Activated naive CD4-positive, alpha-beta T cell treated with anti-CD3 and anti-CD28 coated beads, Interleukin-2, amount 50 U/mL, for 24 hours (primary cell): ENCODE measurements at regions not wholly inside any gene's neighbourhood (a gene's known extent, or its start where the extent isn't known, plus 50 kb on each side); places are given as distances from the start of the nearest gene placed in this dataset.
"Not testable (repeated sequence)": the region's sequence is repeated elsewhere in the genome, so short reads cannot be mapped to it uniquely, and the experiment has no call there.

Source experiments
- H3K27ac Mint-ChIP-seq: one replicate; pipeline ENCODE4 v1.8.0; 2021; ENCODE audit warnings: mild to moderate bottlenecking, mixed read lengths
- H3K27me3 Mint-ChIP-seq: one replicate; pipeline ENCODE4 v1.8.0; 2021; ENCODE audit warnings: mixed read lengths
- H3K36me3 Mint-ChIP-seq: one replicate; pipeline ENCODE4 v1.8.0; 2021; ENCODE audit warnings: mixed read lengths
- H3K4me1 Mint-ChIP-seq: one replicate; pipeline ENCODE4 v1.8.0; 2021; ENCODE audit warnings: mixed read lengths
- H3K4me3 Mint-ChIP-seq: one replicate; pipeline ENCODE4 v1.8.0; 2021; ENCODE audit warnings: mild to moderate bottlenecking, mixed read lengths
- H3K9me3 Mint-ChIP-seq: one replicate; pipeline ENCODE4 v1.8.0; 2021; ENCODE audit warnings: mixed read lengths

DNA sequence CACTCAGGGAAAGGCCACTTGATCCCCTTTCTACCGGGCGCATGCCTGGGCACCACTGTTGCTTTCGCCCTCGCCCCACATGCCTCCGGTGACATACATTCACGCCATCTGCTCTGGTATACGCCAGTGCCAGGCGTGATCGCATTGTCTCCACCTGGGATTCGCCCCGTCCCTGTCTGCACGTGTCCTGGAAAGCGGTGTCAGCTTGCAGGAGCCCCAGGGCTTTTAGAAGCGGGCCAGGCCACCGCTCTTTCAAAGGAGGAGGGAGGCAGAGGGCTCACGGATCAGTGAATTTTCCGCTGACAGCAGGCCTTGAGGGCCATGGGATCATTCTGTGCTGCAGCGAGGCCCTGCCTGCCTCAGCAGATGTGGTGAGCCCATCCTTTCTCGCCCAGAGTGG is 706.1 kb downstream of the KCNJ18 start:
- H3K36me3 Mint-ChIP-seq, H3K9me3 Mint-ChIP-seq, H3K27me3 Mint-ChIP-seq, H3K4me1 Mint-ChIP-seq, H3K27ac Mint-ChIP-seq, H3K4me3 Mint-ChIP-seq: not testable (repeated sequence)

DNA sequence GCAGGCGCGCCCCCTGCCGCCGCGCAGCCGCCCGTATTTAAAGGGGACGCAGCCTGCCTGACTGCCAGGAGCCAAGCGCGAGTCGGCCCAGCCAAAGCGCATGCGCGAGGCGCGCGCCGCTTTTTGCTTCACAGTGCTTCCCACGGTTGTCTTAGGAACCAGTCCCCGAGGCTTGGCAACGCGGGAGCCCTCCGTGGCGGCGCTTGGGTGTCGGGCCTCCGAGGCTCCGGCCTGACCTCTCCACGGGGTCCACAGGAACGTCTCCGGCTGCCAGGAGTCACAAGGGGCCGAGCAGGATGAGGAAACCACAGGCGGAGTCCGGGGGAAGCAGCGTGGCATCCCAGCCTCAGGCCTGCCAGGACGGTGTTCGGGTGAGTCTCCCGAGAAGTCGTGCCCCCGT is 706.7 kb downstream of the KCNJ18 start:
- not testable (repeated sequence) for H3K27ac Mint-ChIP-seq, H3K27me3 Mint-ChIP-seq, H3K4me1 Mint-ChIP-seq, H3K4me3 Mint-ChIP-seq, H3K9me3 Mint-ChIP-seq, H3K36me3 Mint-ChIP-seq

DNA sequence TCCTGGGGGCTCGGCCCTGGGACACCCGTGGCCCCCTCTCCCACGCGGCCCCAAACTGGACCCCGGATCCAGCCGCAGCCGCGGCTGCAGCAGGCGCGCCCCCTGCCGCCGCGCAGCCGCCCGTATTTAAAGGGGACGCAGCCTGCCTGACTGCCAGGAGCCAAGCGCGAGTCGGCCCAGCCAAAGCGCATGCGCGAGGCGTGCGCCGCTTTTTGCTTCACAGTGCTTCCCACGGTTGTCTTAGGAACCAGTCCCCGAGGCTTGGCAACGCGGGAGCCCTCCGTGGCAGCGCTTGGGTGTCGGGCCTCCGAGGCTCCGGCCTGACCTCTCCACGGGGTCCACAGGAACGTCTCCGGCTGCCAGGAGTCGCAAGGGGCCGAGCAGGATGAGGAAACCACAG is 712.8 kb downstream of the KCNJ18 start:
- not testable (repeated sequence) for H3K4me3 Mint-ChIP-seq, H3K9me3 Mint-ChIP-seq, H3K27ac Mint-ChIP-seq, H3K36me3 Mint-ChIP-seq, H3K4me1 Mint-ChIP-seq, H3K27me3 Mint-ChIP-seq

DNA sequence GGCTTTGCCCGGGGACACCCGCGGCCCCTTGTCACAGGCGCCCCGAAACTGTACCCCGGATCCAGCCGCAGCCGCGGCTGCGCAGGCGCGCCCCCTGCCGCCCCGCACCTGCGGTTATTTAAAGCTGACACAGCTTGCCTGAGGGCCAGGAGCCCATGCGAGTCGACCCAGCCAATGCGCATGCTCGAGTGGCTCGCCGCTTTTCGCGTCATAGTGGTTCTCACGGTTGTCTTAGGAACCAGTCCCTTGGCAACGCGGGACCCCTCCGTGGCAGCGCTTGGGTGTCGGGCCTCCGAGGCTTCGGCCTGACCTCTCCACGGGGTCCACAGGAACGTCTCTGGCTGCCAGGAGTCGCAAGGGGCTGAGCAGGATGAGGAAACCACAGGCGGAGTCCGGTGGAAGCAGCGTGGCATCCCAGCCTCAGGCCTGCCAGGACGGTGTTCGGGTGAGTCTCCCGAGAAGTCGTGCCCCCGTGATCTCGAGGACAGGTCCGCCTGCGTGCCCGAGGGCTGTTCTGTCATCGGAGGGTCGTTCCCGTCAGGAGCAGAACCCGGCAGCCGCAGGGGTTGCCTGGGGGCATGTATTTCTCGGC is 716.9 kb downstream of the KCNJ18 start:
- Mint-ChIP-seq H3K4me1 (no peaks in the 10 kb centered on the region), H3K9me3 (peaks cover 10% of the 10 kb centered on the region), H3K27me3 (no peaks in the 10 kb centered on the region), H3K27ac (no peak overlapping the region), H3K36me3 (peaks cover 3% of the 10 kb centered on the region), H3K4me3 (no peak overlapping the region)

DNA sequence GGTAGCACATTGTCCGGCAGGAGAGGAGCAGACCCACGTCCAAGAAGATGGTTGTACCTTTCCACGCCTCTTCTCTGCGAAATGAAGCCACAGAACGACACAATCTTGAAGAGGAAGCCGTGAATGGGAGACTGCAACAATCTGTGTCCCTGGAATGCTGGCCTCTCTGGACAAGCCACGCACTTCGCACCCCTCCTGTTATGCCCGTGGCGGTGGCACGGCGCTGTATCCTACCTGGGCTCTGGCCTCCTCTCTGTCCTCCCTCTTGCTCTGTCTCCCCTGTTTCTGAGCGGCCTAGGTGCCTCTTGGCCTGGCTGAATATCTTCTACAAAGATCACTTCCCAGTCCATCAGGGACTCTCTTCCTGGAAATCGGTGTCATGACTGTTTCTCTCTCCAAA is 717.8 kb downstream of the KCNJ18 start:
- Mint-ChIP-seq H3K27ac (no peak overlapping the region), H3K4me3 (no peak overlapping the region), H3K9me3 (peaks cover 10% of the 10 kb centered on the region)

DNA sequence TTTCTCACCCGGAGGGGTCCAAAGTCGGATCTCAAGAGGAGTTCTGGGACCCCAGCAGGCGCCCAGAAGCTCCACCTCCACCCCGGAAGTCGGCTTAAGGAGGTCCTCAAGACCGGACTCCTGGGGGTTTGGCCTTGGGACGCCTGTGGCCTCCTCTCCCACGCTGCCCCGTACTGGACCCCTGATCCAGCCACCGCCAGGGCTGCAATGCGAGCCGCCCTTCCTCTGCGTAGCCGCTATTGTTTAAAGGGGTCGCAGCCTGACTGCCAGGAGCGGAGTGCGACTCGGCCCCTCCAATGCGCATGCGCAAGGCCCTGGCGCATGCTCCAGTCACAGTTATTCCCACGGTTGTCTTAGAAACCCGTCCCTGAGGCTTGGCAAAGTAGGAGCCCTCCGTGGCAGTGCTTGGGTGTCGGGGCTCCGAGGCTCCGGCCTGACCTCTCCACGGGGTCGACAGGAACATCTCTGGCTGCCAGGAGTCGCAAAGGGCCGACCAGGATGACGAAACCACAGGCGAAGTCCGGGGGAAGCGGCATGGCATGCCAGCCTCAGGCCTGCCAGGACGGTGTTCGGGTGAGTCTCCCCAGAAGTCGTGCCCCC is 719.0 kb downstream of the KCNJ18 start:
- H3K4me3 Mint-ChIP-seq: no peak overlapping the region
- H3K27ac Mint-ChIP-seq: no peak overlapping the region
- H3K36me3 Mint-ChIP-seq: peaks cover 3% of the 10 kb centered on the region
- no peaks in the 10 kb centered on the region for H3K27me3 Mint-ChIP-seq
- no peaks in the 10 kb centered on the region for H3K4me1 Mint-ChIP-seq
- H3K9me3 Mint-ChIP-seq: peaks cover 10% of the 10 kb centered on the region

More for the DNA sequence above, 717.8 kb downstream of the KCNJ18 start:
- H3K4me1 Mint-ChIP-seq: no peaks in the 10 kb centered on the region
- no peaks in the 10 kb centered on the region for H3K27me3 Mint-ChIP-seq
- H3K36me3 Mint-ChIP-seq: peaks cover 3% of the 10 kb centered on the region

DNA sequence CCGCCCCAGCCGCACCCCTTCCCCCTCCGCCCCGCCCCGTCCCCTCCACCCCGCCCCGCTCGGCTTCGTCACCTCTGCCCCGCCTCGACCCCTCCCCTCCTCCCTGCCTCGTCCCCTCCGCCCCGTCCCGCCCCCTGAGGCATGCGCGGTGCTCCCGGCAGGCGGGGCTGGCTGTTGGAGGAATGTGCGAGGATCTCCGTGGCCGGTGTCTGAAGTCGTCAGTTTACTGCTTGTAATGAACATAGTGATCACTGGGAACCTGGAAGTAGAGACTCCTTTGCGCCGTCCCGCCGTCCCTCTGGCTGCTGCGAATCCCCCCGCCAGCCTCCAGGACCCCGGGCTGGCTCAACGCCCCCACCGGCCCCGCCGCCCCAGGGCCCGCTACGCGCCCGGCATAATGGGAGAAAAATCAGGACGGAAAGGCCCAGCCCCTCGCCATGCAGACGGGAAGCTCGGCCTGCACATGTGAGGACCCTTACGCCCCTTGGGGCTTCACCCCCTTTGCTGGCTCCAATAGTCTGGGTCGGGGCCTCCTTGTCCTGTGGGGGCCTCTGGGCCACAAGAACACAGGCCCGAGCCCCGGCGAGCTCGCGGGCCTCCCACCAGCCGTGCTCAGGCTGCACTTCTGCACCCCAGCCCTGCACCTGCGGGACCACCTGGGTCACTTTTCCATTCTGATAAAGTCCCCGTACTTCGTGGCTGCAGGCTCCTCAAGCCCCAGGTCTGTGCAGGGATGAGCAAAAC is 743.1 kb downstream of the KCNJ18 start:
- Mint-ChIP-seq H3K4me1 (no peaks in the 10 kb centered on the region), H3K27ac (no peak overlapping the region), H3K27me3 (no peaks in the 10 kb centered on the region), H3K4me3 (no peak overlapping the region), H3K36me3 (no peaks in the 10 kb centered on the region), H3K9me3 (peaks cover 15% of the 10 kb centered on the region)

DNA sequence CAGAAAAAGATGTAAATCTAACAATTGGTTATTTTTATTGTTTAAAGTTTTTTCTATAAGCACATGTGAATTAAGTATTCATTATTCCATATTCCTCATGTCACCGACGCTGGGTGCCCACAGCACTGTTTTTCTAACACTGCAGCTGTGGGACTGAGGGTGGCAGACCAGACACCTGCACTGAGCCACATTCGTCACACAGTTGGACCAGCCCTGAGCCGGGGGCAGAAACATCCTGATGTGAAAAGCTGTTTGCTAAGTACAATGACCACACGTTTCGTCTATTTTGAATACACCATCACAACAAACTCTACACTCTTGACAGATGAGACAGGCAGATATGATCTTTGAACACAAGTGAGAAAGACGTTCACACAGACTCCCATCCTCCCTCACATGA is 749.5 kb downstream of the KCNJ18 start:
- H3K9me3 Mint-ChIP-seq: no peaks in the 10 kb centered on the region
- H3K4me1 Mint-ChIP-seq: no peaks in the 10 kb centered on the region
- no peak overlapping the region for H3K27ac Mint-ChIP-seq
- H3K4me3 Mint-ChIP-seq: no peak overlapping the region
- no peaks in the 10 kb centered on the region for H3K36me3 Mint-ChIP-seq
- no peaks in the 10 kb centered on the region for H3K27me3 Mint-ChIP-seq

DNA sequence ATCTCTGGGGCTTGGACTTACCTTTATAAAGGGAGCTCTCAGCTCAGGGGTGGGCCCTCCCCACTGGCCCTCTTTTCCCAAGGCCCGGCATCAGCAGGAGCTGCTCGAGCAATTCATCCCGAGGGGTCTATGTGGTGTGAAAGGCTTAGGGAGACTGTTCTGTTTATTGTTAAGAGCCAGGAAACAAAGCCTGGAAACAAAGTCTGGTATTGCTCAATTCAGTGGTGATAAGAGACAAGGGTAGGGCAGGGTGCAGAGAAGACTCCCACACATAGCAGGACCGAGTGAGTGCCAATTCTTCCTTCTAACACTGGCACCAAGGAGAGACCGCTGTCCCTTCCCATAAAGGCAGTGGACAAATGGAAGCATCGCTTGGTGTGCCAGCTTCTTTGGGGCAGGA is 750.7 kb downstream of the KCNJ18 start:
- H3K9me3 Mint-ChIP-seq: no peaks in the 10 kb centered on the region
- H3K27ac Mint-ChIP-seq: no peak overlapping the region
- H3K36me3 Mint-ChIP-seq: no peaks in the 10 kb centered on the region
- no peaks in the 10 kb centered on the region for H3K27me3 Mint-ChIP-seq
- no peaks in the 10 kb centered on the region for H3K4me1 Mint-ChIP-seq
- no peak overlapping the region for H3K4me3 Mint-ChIP-seq

DNA sequence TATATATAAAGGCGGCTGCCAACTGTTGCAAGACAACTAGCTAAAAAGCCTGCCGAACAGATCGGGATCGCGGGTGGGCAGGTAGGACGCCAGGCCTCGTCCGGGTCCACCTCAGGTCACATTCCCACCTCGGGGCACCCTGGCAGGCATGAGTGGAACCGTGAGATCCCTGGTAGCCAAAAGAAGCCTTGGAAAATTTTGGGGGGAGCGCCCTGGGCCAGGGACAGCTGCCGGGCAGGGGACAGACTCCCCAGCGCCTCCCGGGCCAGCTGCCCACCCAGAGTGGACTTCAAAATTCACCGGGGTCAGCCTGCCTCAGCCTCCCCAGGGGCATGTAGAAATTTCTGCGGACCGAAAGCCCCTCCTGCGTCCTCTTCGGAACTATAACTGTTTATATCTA is 760.9 kb downstream of the KCNJ18 start:
- Mint-ChIP-seq H3K4me3 (no peak overlapping the region), H3K27ac (no peak overlapping the region), H3K4me1 (no peaks in the 10 kb centered on the region), H3K27me3 (no peaks in the 10 kb centered on the region), H3K9me3 (peaks cover 6% of the 10 kb centered on the region), H3K36me3 (no peaks in the 10 kb centered on the region)

DNA sequence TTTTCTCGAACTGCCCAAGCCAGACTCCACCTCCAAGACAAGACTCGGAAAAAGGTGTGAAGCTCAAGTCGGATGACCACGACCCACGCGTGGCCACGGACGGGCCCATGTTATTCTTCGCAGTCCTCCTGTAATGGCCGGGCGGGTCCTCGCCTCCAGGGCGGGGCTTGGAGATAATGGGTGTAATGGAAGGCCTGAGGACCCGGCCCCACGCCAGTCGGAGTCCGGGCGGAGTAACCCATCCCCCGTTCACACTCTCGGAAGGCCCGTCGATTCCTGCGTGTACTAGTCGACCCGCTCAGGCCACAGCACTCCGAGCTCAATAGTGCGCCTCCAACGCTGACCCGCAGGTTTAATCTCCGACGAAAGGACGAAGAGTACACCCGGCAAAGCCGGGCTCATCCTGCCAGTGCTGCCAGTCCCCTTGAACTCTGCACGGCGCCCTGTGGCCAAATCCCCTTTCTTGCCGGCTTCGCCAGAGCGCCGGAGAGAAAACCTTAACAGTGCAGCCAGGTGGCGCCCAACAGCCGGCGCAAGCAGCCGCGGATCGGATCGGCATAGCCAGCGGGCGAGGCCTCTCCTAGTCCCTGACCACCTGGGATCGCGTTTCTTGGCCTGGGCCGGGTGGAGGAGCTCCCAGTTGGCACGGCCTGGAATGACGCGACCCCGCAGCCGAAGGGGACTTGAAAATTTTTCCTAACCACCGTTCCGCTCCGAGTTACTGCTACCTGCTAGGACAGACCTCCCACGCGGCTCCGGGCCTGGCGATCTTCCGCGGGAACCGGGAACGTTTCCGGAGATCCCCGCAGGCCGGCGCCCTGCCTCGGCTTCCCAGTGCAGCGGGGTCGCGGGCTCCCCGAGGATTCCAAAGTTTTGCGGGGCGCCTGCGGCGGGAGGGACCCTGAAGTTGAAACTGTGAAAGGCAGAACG is 762.0 kb downstream of the KCNJ18 start:
- Mint-ChIP-seq H3K4me3 (no peak overlapping the region), H3K27ac (no peak overlapping the region), H3K4me1 (no peaks in the 10 kb centered on the region), H3K36me3 (no peaks in the 10 kb centered on the region), H3K9me3 (peaks cover 6% of the 10 kb centered on the region), H3K27me3 (no peaks in the 10 kb centered on the region)

DNA sequence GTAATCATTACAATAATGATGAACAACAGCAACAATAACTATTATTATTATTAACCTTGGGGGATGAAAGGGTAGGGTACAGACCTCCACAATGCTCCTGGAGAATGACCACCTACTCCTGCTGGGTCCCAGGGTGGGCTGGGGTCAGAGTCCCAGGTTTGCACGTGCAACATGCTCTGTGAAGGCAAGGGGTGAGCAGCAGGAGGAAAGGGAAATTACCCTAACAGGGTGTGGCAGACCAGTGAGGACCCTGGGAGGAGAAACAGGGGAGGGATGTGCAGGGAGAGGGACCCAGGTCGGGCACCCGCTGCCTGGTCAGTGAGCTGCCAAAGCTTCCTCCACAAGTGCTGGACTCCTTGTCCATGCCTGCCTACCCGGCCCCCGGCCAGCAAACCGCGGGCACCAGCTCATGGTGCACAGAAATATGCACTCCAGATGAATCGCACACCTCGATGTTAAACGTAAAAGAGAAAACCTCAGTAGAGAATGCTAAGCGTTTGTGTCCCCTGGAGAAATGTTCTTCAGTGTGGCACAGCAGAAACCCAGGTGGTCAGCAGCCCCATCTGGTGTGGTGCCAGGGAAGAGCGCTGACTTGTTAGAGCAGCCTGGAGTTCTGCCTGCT is 767.1 kb downstream of the KCNJ18 start:
- peaks cover 8% of the 10 kb centered on the region for H3K9me3 Mint-ChIP-seq
- no peaks in the 10 kb centered on the region for H3K36me3 Mint-ChIP-seq
- no peak overlapping the region for H3K4me3 Mint-ChIP-seq
- no peaks in the 10 kb centered on the region for H3K4me1 Mint-ChIP-seq
- H3K27me3 Mint-ChIP-seq: no peaks in the 10 kb centered on the region
- H3K27ac Mint-ChIP-seq: no peak overlapping the region

DNA sequence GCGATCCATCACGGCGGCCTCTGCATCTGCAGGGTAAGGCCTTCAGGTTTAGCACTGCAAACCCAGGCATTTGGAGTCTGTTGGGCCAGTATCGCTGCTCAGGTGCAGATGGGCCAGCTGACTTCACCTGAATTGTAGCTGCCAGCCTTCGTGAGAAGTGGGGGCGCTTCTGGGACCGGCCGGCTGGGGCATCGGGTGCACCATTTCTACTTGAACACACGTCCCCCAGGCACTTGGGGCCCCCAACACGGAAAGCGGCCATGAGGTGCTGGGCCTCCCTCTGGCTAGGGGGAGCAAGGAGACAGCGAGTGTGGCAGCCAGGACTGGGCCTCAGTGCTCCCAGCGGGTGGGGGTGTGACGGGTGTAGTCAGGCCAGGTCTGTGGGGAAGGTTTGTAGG is 767.6 kb downstream of the KCNJ18 start:
- Mint-ChIP-seq H3K9me3 (peaks cover 8% of the 10 kb centered on the region), H3K36me3 (no peaks in the 10 kb centered on the region), H3K27ac (no peak overlapping the region), H3K4me1 (no peaks in the 10 kb centered on the region), H3K27me3 (no peaks in the 10 kb centered on the region), H3K4me3 (no peak overlapping the region)

DNA sequence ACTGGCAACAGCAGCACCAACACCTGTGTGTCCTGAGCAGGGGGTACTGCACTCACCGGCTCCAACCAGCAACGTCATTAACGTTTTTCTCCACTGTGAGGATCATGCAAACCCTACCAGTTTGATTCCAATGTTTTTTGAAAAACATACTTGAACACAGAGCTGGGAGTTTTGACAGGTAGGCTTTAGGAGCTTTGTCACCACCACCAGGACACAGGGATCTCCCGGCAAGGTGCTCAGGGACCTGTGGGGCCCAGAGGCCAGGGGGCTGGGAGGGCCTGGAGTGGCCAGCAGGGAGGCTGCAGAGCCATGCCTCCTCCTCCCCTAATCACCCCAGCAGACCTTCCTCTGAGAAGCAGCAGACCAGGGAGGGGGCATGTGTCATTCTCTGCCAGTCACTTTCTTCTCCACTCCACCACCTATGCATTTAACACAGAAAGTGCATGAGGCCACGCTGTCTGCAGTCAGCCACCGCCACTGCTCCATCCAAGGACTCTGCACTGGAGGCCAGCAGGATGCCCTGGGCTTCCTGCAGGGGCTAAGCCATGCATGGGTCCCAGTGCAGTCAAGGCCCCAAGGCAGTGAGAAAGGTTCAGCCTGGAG is 768.2 kb downstream of the KCNJ18 start:
- no peak overlapping the region for H3K27ac Mint-ChIP-seq
- no peak overlapping the region for H3K4me3 Mint-ChIP-seq
- H3K36me3 Mint-ChIP-seq: no peaks in the 10 kb centered on the region
- H3K4me1 Mint-ChIP-seq: no peaks in the 10 kb centered on the region
- H3K9me3 Mint-ChIP-seq: peaks cover 5% of the 10 kb centered on the region
- no peaks in the 10 kb centered on the region for H3K27me3 Mint-ChIP-seq

DNA sequence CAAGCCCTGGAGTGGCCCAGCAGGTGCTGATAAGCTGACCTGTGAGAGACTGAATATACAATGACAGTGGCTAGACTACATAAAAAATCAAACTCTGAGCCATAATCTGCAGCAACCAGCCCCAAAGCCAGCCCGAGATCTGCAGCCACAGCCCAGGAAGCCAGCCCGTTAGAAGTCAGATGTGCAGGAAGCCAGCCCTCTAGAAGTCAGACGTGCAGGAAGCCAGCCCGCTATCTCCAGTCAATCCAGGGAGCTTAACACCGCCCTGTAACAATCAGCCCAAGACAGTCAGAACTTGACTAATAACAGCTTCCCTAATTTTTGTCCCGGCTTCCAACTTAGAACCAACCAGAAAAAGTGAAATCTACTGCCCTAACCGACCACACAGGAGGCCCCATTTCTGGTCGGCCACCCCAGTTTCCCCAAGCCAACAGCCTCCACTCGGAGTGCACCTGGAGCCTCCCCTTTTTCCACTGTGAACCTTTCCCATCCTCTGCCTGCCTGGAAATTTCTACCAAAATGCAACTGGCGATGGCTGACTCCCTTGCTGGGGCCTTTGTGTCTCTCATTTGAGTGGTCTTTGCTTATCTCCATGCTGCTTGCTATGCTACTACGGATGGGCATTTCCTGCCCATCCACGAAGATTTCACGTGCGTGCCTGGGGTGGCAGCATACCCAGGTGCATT is 769.3 kb downstream of the KCNJ18 start:
- Mint-ChIP-seq H3K36me3 (no peaks in the 10 kb centered on the region), H3K9me3 (peaks cover 5% of the 10 kb centered on the region), H3K27ac (no peak overlapping the region), H3K4me1 (no peaks in the 10 kb centered on the region), H3K4me3 (no peak overlapping the region), H3K27me3 (no peaks in the 10 kb centered on the region)
